Endothelial cell (in vitro differentiated cells): ENCODE measurements at regions not wholly inside any gene's neighbourhood (a gene's known extent, or its start where the extent isn't known, plus 50 kb on each side); places are given as distances from the start of the nearest gene placed in this dataset.

Experiments used
- DNase-seq: peaks from one replicate; pipeline ENCODE4 v3.0.0; 2021; ENCODE audit warnings: low spot score
- H3K27ac Mint-ChIP-seq: one replicate; pipeline ENCODE4 v1.8.0; 2021; ENCODE audit warnings: mixed read lengths, inconsistent platforms; ENCODE audit not compliant: unreplicated experiment
- H3K27me3 Mint-ChIP-seq: one replicate; pipeline ENCODE4 v1.8.0; 2021; ENCODE audit warnings: mild to moderate bottlenecking, moderate library complexity, mixed read lengths, inconsistent platforms; ENCODE audit not compliant: unreplicated experiment
- H3K36me3 Mint-ChIP-seq: one replicate; pipeline ENCODE4 v1.8.0; 2021; ENCODE audit warnings: mild to moderate bottlenecking, low read depth, mixed read lengths, inconsistent platforms; ENCODE audit not compliant: unreplicated experiment
- H3K4me1 Mint-ChIP-seq: one replicate; pipeline ENCODE4 v1.8.0; 2021; ENCODE audit warnings: mild to moderate bottlenecking, mixed read lengths, inconsistent platforms; ENCODE audit not compliant: unreplicated experiment
- H3K4me3 Mint-ChIP-seq: one replicate; pipeline ENCODE4 v1.8.0; 2021; ENCODE audit warnings: mild to moderate bottlenecking, mixed read lengths, inconsistent platforms; ENCODE audit not compliant: unreplicated experiment
- H3K9me3 Mint-ChIP-seq: one replicate; pipeline ENCODE4 v1.8.0; 2021; ENCODE audit warnings: mixed read lengths, inconsistent platforms; ENCODE audit not compliant: unreplicated experiment
- TF ChIP-seq, protein P1 (sequence below): fragments of 200-600 bp; sonication (generic); IDR thresholded peaks from one replicate; pipeline ENCODE4 v1.5.0; 2021; ENCODE audit warnings: antibody characterized with exemption; ENCODE audit not compliant: unreplicated experiment

DNA sequence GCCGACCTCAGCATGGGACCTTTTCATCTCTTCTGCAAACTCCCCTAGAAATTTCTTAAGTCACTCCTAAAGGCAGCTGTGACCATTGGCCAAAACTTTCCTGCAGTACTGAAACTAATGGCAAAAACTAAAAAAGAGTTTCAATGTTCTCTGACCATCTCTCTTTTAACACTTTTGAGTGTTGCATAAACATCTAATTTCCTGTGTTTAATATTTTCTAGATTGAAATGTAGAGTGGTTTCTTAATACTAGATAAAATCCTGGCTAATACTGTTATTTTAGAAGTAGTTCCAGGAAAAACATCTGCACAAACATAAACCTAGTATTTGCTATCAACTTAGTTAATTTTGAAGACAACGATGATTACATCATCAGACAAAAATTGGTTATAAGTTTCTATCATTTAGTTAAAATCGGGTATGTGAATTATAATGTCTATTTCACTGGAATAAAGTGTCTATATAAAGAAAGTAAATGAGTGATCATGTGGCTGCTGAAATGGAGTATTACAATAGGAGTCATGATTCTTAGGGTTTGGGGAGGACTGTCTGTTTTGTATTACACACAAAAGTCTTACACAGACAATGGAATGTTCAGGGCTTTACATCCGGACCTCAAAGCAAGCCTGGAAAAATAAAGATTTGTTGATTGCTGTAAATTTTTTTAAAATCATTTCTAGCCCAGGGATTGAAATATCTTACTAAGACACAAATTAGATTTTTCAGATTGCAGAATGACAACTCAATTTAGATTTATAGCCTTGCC is 1323.4 kb downstream of the C4orf33 start:
- Mint-ChIP-seq H3K4me1 (no peaks in the 10 kb centered on the region), H3K27me3 (no peaks in the 10 kb centered on the region), H3K27ac (no peak overlapping the region), H3K9me3 (no peaks in the 10 kb centered on the region), H3K36me3 (no peaks in the 10 kb centered on the region), H3K4me3 (no peak overlapping the region)
- no peak for DNase-seq
- TF ChIP-seq, protein P1, sequence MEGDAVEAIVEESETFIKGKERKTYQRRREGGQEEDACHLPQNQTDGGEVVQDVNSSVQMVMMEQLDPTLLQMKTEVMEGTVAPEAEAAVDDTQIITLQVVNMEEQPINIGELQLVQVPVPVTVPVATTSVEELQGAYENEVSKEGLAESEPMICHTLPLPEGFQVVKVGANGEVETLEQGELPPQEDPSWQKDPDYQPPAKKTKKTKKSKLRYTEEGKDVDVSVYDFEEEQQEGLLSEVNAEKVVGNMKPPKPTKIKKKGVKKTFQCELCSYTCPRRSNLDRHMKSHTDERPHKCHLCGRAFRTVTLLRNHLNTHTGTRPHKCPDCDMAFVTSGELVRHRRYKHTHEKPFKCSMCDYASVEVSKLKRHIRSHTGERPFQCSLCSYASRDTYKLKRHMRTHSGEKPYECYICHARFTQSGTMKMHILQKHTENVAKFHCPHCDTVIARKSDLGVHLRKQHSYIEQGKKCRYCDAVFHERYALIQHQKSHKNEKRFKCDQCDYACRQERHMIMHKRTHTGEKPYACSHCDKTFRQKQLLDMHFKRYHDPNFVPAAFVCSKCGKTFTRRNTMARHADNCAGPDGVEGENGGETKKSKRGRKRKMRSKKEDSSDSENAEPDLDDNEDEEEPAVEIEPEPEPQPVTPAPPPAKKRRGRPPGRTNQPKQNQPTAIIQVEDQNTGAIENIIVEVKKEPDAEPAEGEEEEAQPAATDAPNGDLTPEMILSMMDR: no peak

DNA sequence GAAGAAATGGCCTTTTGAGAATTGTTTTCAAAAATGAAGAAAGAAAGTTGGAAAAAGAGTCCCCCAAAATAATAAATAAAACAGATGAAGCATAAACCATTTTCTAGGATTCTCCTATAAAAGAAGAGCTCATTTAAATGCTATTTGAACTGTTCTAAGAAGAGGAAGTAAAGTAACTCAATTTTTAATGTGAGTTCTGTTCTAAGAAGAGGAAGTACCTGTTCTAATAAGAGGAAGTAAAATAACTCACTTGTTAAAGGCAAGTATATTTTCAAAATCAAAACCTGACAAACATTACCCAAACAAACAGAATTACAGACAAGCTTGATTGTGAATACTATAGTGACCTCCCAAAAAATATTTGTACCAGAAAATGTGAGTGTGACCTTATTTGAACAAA is 1326.3 kb downstream of the C4orf33 start:
- no peak overlapping the region for H3K27ac Mint-ChIP-seq
- H3K36me3 Mint-ChIP-seq: no peaks in the 10 kb centered on the region
- no peaks in the 10 kb centered on the region for H3K4me1 Mint-ChIP-seq
- no peak overlapping the region for H3K4me3 Mint-ChIP-seq
- no peak for DNase-seq
- TF ChIP-seq, protein P1: no peak
- H3K9me3 Mint-ChIP-seq: no peaks in the 10 kb centered on the region
- no peaks in the 10 kb centered on the region for H3K27me3 Mint-ChIP-seq

DNA sequence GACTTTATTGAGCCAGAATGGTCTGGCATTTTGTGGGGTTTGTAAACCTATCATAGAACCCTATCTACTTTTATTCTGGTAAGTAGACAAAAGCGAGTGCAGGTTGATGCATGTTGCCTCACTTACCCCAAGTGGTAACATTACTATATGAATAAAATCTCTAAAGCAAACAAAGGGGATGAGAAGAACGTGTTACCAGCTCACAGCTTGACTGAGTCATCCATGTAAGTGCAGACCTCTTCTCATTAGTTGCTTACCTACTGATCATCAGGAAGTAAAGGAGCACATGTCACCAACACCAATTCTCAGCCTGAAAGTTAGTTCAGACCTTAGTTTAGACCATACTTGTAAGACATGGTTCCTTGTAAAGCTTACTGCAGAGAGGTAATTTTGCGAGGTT is 1328.3 kb downstream of the C4orf33 start:
- H3K27ac Mint-ChIP-seq: no peak overlapping the region
- no peak overlapping the region for H3K4me3 Mint-ChIP-seq
- DNase-seq: no peak
- no peaks in the 10 kb centered on the region for H3K9me3 Mint-ChIP-seq
- TF ChIP-seq, protein P1: no peak
- no peaks in the 10 kb centered on the region for H3K27me3 Mint-ChIP-seq
- H3K4me1 Mint-ChIP-seq: no peaks in the 10 kb centered on the region
- no peaks in the 10 kb centered on the region for H3K36me3 Mint-ChIP-seq

DNA sequence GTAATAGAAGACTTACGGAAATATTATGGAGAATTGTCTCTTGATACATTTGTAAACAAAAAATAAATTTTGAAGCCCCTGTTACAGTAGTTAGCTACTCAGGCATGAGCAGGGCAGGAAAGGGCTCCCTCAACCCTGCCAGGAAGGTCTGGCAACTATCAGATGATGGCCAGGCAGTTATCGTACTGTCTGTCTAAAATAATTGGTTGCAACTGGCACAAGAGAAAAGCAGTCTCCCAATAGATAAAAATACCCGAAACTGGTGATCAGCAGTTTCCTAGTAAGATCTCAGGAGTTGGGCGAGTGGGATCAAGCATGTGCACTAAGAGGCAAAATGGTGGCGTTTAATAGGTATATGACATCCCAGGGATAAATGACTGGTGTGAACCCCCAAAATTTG is 1336.3 kb downstream of the C4orf33 start:
- Mint-ChIP-seq H3K4me3 (no peak overlapping the region), H3K27ac (no peak overlapping the region)
- TF ChIP-seq, protein P1: no peak

DNA sequence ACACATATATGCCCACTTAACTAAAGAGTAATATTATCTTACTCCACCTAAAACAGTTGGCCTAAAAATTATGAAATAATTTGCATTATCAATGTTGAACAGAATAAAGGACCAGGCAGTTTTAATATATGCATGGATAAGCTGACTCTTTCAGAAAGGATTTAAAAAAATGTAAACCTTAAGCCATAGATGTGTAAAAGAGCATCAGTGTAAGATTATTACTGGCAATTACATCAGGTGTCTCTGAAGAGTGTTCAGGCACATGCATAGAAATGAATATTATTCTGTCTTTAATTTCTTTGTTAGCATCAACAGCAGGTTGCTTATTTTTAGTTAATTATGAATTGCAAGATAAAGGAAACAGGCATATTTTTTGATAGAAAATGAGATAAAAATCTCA is 1353.8 kb downstream of the C4orf33 start:
- TF ChIP-seq, protein P1: no peak
- no peaks in the 10 kb centered on the region for H3K27me3 Mint-ChIP-seq
- no peak for DNase-seq
- no peak overlapping the region for H3K27ac Mint-ChIP-seq
- H3K9me3 Mint-ChIP-seq: no peaks in the 10 kb centered on the region
- no peaks in the 10 kb centered on the region for H3K36me3 Mint-ChIP-seq
- no peaks in the 10 kb centered on the region for H3K4me1 Mint-ChIP-seq
- no peak overlapping the region for H3K4me3 Mint-ChIP-seq

More for the DNA sequence above, 1336.3 kb downstream of the C4orf33 start:
- DNase-seq: no peak
- Mint-ChIP-seq H3K36me3 (no peaks in the 10 kb centered on the region), H3K4me1 (no peaks in the 10 kb centered on the region), H3K27me3 (no peaks in the 10 kb centered on the region), H3K9me3 (no peaks in the 10 kb centered on the region)
